Astrocyte of the cerebellum (primary cell): ENCODE measurements at regions not wholly inside any gene's neighbourhood (a gene's known extent, or its start where the extent isn't known, plus 50 kb on each side); places are given as distances from the start of the nearest gene placed in this dataset.
A peak's percentile ranks its signal among the peaks of the same experiment; 100 is the strongest.
"Not testable (repeated sequence)": the region's sequence is repeated elsewhere in the genome, so short reads cannot be mapped to it uniquely, and the experiment has no call there.

Experiments
- DNase-seq: peaks from one replicate; pipeline ENCODE4 v3.0.0-alpha.2; 2011; ENCODE audit warnings: low read depth
- H3K4me3 ChIP-seq: 2 replicates; pipeline ENCODE4 v1.5.1; 2011; ENCODE audit warnings: mild to moderate bottlenecking, low read depth, low read length, moderate library complexity
- CTCF ChIP-seq: IDR thresholded peaks from 2 replicates; pipeline ENCODE4 v1.5.1; 2012; ENCODE audit warnings: low read length, low read depth, moderate library complexity, mild to moderate bottlenecking; ENCODE audit errors: missing control alignments
- in situ Hi-C: cut with HindIII; loops from 2 replicates; pipeline ENCODE4 v1.10.0; 2017; ENCODE audit warnings: low sequenced_read_pairs

DNA sequence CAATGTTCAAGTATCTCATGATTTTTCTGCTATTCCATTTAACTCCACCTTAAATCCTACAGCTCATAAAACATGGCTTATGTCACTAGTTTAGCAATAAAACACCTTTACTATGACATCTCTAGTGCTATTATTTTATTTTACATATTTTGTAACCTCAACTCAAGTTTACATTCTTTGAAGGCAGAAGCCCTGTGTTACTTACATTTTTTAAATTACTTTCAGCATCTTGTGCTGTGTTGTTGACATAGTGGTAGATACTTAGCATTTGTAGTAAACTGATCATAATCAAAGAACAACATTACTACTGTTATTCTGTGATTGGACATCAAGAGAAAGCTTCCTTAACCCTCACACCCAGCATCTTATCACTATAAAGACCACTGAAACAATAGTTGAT, 216.1 kb downstream of the BMP4 start:
- DNase-seq = no peak
- no peak overlapping the region for H3K4me3 ChIP-seq
- in situ Hi-C loops = no loop called here
- TF ChIP-seq CTCF = no peak

DNA sequence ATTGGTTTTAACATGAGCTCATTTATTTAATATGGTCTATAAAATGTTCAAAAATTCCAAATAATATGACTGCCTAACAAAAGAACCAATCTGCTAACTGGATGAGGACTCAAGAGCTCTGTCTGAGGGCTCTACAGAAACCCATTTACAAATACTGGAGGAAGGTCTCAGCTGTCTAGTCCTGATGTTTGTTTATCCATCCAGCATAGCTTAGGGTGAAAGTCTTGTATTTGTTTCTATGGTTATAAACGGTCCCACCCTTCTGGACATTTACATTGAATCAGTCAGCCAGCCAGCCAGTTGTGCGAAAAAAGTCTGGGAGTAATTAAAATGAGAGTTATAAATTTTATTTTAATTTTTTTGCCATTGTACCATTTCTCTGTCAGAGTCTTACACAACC, 220.7 kb downstream of the BMP4 start:
- no peak overlapping the region for H3K4me3 ChIP-seq
- no peak for DNase-seq
- in situ Hi-C loops = no loop called here
- no peak for TF ChIP-seq CTCF

GRCh38 chr14:53723221-53723620, 233.4 kb downstream of the BMP4 start:
- DNase-seq = no peak
- TF ChIP-seq CTCF = no peak
- H3K4me3 ChIP-seq = no peak overlapping the region
- in situ Hi-C loops = no loop called here

DNA sequence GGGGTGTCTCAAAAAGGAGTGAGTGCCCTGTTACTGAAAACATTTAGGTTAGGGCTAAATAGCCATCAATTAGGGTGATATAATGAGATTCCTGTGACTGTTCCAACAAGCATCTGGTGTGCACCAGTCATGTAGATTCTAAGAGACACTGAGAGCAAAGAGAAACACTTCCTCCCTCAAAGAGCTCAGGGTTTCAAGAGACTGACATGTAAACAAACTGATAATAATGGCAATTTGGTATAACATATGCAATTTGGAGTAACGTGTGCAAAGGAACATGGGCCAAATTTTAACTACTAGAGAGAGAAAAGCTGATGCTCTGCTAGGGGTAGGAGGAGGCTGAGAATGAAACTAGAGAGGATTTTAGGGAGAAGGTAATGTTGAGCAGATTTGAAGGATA, 237.1 kb downstream of the BMP4 start:
- no peak overlapping the region for H3K4me3 ChIP-seq
- no peak for DNase-seq
- in situ Hi-C loops = no loop called here
- no peak for TF ChIP-seq CTCF

DNA sequence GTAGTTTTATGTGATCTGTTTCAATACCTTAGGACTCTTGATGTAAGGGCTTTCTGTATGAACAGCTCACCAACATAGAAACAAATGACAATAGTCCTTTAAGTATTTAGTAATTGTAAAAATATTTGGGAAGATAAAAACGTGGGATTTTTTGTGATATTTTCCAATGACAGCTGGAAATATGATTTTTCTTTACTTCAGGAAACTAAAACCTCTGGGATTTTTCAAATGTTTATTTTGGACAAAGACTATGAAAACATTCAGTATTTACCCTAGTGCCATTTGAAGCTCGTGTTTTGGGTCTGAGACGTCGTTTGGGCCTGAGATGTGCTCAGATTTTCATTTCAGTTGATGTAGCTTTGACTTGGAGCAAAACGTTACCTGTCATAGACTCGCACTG, 240.0 kb downstream of the BMP4 start:
- DNase-seq = no peak
- TF ChIP-seq CTCF = no peak
- in situ Hi-C loops = no loop called here
- H3K4me3 ChIP-seq = no peak overlapping the region

- no peak overlapping the region for H3K4me3 ChIP-seq
- peak; percentile 54 for DNase-seq
- no peak for TF ChIP-seq CTCF
- in situ Hi-C loops = no loop called here
Measured at GRCh38 chr14:53715193-53715721, 241.4 kb downstream of the BMP4 start.

DNA sequence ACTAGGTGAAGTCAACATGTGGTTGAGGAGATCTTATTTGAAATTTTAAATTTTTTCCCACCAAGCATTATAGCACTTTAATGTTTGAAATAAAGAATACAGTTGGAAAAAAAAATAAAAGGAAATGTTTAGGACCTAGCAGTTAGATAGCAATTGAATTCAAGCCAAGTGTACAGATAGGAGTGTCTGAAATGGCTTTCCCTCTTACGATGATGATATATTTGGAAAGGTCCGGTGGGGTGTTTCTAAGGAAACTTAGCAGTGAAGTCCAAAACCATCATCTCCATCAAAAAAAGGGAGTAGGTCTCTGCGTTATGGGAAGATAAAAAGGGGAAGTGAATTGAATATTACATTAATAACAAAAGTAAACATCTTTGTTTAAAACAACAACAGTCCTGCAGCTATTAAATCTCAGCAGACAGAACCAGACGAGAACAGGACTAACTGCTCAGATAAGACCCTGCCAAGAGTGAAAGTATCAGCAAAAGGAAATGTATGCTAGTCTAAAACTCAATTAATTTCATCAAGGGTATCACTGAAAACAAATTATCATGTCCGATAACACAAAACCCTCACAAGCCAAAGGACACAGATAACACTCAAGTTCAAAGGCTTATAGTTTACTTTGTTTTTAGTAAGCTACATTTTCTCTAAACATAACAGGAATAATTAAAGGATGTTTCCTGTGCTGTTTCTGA, 242.0 kb downstream of the BMP4 start:
- no peak overlapping the region for H3K4me3 ChIP-seq
- no peak for TF ChIP-seq CTCF
- in situ Hi-C loops = no loop called here
- no peak for DNase-seq

GRCh38 chr14:53712901-53713300, 243.7 kb downstream of the BMP4 start:
- DNase-seq, H3K4me3 ChIP-seq, in situ Hi-C loops: not testable (repeated sequence)
